ENCODE measurements at regions not wholly inside any gene's neighbourhood (a gene's known extent, or its start where the extent isn't known, plus 50 kb on each side); places are given as distances from the start of the nearest gene placed in this dataset.

GRCh38 chr2:4604767-4605166 is 901.4 kb downstream of the DCDC2C start:
- Histone ChIP-seq H3K36me3 (ENCODE audit: control insufficient read depth in 2 of 2, insufficient read depth in 2 of 2, low read length in 1 of 2) (no peaks in the 10 kb centered on the region), H3K4me3 (no peak overlapping the region), H4K20me1 (ENCODE audit: control insufficient read depth, insufficient read depth) (no peaks in the 10 kb centered on the region), H3K4me1 (ENCODE audit: control insufficient read depth, insufficient read depth, low read length) (no peaks in the 10 kb centered on the region), H3K4me2 (ENCODE audit: control insufficient read depth, insufficient read depth) (no peak overlapping the region), H3K9me3 (replicated peaks; ENCODE audit: control insufficient read depth, insufficient read depth, low read length) (no peaks in the 10 kb centered on the region), H3K27me3 (replicated peaks in 1 of 2; ENCODE audit: control insufficient read depth in 2 of 2, insufficient read depth in 2 of 2, low read length in 1 of 2) (no peaks in the 10 kb centered on the region), H3K27ac (ENCODE audit: control insufficient read depth, insufficient read depth) (no peak overlapping the region), H2AFZ (ENCODE audit: control insufficient read depth, low read depth, low read length) (no peak overlapping the region), H3K9ac (ENCODE audit: control insufficient read depth, insufficient read depth, low read length) (no peak overlapping the region), H3K79me2 (ENCODE audit: control insufficient read depth, insufficient read depth, low read length) (no peaks in the 10 kb centered on the region)
- no peak for ATAC-seq
- intact Hi-C loops (cut with micrococcal nuclease; ENCODE audit: unreplicated experiment) (no loop called here), in situ Hi-C loops (cut with MboI) (no loop called here)
- SMC1A ChIA-PET (ENCODE audit: uncharacterized antibody, unreplicated experiment): no interaction called here
- BruUV-seq (replicated peaks): no TSS peak
- no peak for FAIRE-seq
- POLR2A ChIA-PET: no interaction called here
- CTCF ChIA-PET: no interaction called here
- RAD21 ChIA-PET (ENCODE audit: unreplicated experiment): no interaction called here
- 0% methylated on average over 1 of the region's 1 CpG for WGBS (ENCODE audit: insufficient coverage, insufficient replicate concordance, low lambda C conversion rate, missing lambda C conversion rate)
- DNase-seq (ENCODE audit: low read depth, low spot score): no peak
- TF ChIP-seq HDAC6 (IDR thresholded peaks at IDR 0.05; ENCODE audit: unreplicated experiment) (no peak), WRNIP1 (IDR thresholded peaks at IDR 0.05; ENCODE audit: borderline replicate concordance, low read depth, low read length) (no peak), YBX1 (IDR thresholded peaks at IDR 0.05) (no peak), MXI1 (IDR thresholded peaks at IDR 0.05; ENCODE audit: low read depth, low read length) (no peak), SIN3A (IDR thresholded peaks at IDR 0.05; ENCODE audit: low read depth, low read length) (no peak), FOXM1 (IDR thresholded peaks at IDR 0.05; ENCODE audit: low read depth, low read length) (no peak), SUZ12 (IDR thresholded peaks at IDR 0.05; ENCODE audit: unreplicated experiment) (no peak), ASH2L (IDR thresholded peaks at IDR 0.05; ENCODE audit: borderline replicate concordance, low read depth) (no peak), GABPA (IDR thresholded peaks at IDR 0.05; ENCODE audit: low read depth) (no peak), BHLHE40 (IDR thresholded peaks at IDR 0.05; ENCODE audit: borderline replicate concordance in 1 of 2, low read depth in 2 of 2, low read length in 1 of 2) (no peak)
- TF ChIP-seq, protein P1, sequence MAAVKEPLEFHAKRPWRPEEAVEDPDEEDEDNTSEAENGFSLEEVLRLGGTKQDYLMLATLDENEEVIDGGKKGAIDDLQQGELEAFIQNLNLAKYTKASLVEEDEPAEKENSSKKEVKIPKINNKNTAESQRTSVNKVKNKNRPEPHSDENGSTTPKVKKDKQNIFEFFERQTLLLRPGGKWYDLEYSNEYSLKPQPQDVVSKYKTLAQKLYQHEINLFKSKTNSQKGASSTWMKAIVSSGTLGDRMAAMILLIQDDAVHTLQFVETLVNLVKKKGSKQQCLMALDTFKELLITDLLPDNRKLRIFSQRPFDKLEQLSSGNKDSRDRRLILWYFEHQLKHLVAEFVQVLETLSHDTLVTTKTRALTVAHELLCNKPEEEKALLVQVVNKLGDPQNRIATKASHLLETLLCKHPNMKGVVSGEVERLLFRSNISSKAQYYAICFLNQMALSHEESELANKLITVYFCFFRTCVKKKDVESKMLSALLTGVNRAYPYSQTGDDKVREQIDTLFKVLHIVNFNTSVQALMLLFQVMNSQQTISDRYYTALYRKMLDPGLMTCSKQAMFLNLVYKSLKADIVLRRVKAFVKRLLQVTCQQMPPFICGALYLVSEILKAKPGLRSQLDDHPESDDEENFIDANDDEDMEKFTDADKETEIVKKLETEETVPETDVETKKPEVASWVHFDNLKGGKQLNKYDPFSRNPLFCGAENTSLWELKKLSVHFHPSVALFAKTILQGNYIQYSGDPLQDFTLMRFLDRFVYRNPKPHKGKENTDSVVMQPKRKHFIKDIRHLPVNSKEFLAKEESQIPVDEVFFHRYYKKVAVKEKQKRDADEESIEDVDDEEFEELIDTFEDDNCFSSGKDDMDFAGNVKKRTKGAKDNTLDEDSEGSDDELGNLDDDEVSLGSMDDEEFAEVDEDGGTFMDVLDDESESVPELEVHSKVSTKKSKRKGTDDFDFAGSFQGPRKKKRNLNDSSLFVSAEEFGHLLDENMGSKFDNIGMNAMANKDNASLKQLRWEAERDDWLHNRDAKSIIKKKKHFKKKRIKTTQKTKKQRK (IDR thresholded peaks at IDR 0.05; ENCODE audit: low read depth, low read length): no peak

Measured in GM12878 (cell line).